ENCODE measurements at regions not wholly inside any gene's neighbourhood (a gene's known extent, or its start where the extent isn't known, plus 50 kb on each side); places are given as distances from the start of the nearest gene placed in this dataset.

DNA sequence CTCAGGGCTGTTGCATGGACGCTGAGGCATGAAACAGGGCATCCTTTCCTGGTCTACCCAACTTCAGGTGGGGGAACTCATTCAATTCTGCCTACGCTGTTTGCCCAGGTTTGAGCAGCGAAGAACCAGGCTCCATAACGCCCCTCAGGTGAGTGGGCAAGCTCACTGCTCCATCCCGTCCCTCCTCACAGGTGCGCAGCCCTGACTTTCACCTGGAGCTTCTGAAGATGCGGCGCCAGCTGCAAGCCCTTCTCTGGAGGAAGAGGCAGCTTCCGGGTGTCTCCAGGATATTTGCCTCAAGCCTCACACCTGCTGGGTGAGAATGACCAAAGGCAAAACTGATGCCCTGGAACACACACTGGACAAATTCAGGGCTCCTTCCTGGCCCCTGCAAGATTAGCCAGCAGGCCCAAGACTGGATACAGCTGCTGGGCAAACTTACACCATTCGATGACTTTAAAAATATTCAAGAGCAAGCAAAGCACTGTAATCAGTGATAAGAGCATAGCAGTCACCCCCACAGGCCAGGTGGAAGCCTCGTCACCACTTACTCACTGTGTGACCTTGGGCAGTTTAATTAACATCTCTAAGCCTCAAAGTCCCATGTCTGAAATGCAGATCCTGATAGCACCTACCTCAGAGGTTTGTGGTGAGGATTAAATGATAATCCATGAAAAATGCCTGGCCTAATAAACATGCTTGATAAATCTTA lies 97.7 kb downstream of the GYPC start:
- TF ChIP-seq CTCF (IDR thresholded peaks at IDR 0.05) (no peak), EZH2 (IDR thresholded peaks at IDR 0.05) (no peak)
